Trophoblast cell (in vitro differentiated cells and primary cell): ENCODE measurements at regions not wholly inside any gene's neighbourhood (a gene's known extent, or its start where the extent isn't known, plus 50 kb on each side); places are given as distances from the start of the nearest gene placed in this dataset.

Source experiments
- DNase-seq, 2 donors: peaks; one replicate each; pipeline ENCODE4 v3.0.0-alpha.2; 2016
- H2AFZ ChIP-seq: 2 replicates; pipeline ENCODE4 v1.6.1; 2013; ENCODE audit warnings: low read length, moderate library complexity, mild to moderate bottlenecking; ENCODE audit not compliant: insufficient read depth, poor library complexity
- H2AK5ac ChIP-seq: 2 replicates; pipeline ENCODE4 v1.6.1; 2013; ENCODE audit warnings: mild to moderate bottlenecking, low read length
- H2BK120ac ChIP-seq: 2 replicates; pipeline ENCODE4 v1.6.1; 2013; ENCODE audit warnings: low read length, mild to moderate bottlenecking, moderate library complexity; ENCODE audit not compliant: insufficient read depth, poor library complexity
- H2BK12ac ChIP-seq: 2 replicates; pipeline ENCODE4 v1.6.1; 2013; ENCODE audit warnings: mild to moderate bottlenecking, low read length, moderate library complexity
- H2BK5ac ChIP-seq: 2 replicates; pipeline ENCODE4 v1.6.1; 2013; ENCODE audit warnings: low read length, low read depth, moderate library complexity, mild to moderate bottlenecking; ENCODE audit not compliant: poor library complexity
- H3K14ac ChIP-seq: 2 replicates; pipeline ENCODE4 v1.6.1; 2013; ENCODE audit warnings: mild to moderate bottlenecking, low read length
- H3K18ac ChIP-seq: 2 replicates; pipeline ENCODE4 v1.6.1; 2013; ENCODE audit warnings: mild to moderate bottlenecking, low read length
- H3K23ac ChIP-seq: 2 replicates; pipeline ENCODE4 v1.6.1; 2013; ENCODE audit warnings: low read length
- H3K27ac ChIP-seq: 2 replicates; pipeline ENCODE4 v1.5.1; 2013; ENCODE audit warnings: low read depth, mild to moderate bottlenecking, inconsistent platforms, low read length, moderate library complexity
- H3K27me3 ChIP-seq: 2 replicates; pipeline ENCODE4 v1.6.1; 2013; ENCODE audit warnings: inconsistent platforms, mild to moderate bottlenecking, low read length, moderate library complexity; ENCODE audit not compliant: insufficient read depth
- H3K36me3 ChIP-seq, 2 experiments: 1 replicate in 1 of 2; 2 replicates in 1 of 2; pipeline ENCODE4 v1.6.1; 2013; ENCODE audit warnings: low read length in 2 of 2, mild to moderate bottlenecking in 2 of 2, moderate library complexity in 1 of 2; ENCODE audit not compliant: insufficient read depth in 2 of 2, control insufficient read depth in 1 of 2
- H3K4ac ChIP-seq: 2 replicates; pipeline ENCODE4 v1.6.1; 2013; ENCODE audit warnings: low read depth, mild to moderate bottlenecking, low read length, moderate library complexity
- H3K4me1 ChIP-seq, 2 experiments: 1 replicate in 1 of 2; 2 replicates in 1 of 2; pipeline ENCODE4 v1.6.1; 2013; ENCODE audit warnings: low read length in 2 of 2, mild to moderate bottlenecking in 2 of 2, moderate library complexity in 1 of 2; ENCODE audit not compliant: insufficient read depth in 2 of 2, control insufficient read depth in 1 of 2
- H3K4me2 ChIP-seq: 2 replicates; pipeline ENCODE4 v1.6.1; 2013; ENCODE audit warnings: inconsistent platforms, mild to moderate bottlenecking, low read length, moderate library complexity
- H3K4me3 ChIP-seq: 2 replicates; pipeline ENCODE4 v1.5.1; 2013; ENCODE audit warnings: mild to moderate bottlenecking, low read depth, low read length, inconsistent platforms
- H3K79me1 ChIP-seq: one replicate; pipeline ENCODE4 v1.6.1; 2013; ENCODE audit warnings: low read length
- H3K79me2 ChIP-seq: 2 replicates; pipeline ENCODE4 v1.6.1; 2013; ENCODE audit warnings: low read length, mild to moderate bottlenecking; ENCODE audit not compliant: control insufficient read depth, insufficient read depth, poor library complexity
- H3K9ac ChIP-seq: 2 replicates; pipeline ENCODE4 v1.6.1; 2013; ENCODE audit warnings: mild to moderate bottlenecking, low read length
- H3K9me3 ChIP-seq: 2 replicates; pipeline ENCODE4 v1.6.1; 2013; ENCODE audit warnings: low read depth, mild to moderate bottlenecking, control low read depth, inconsistent platforms, low read length; ENCODE audit not compliant: insufficient read depth
- H4K12ac ChIP-seq: 2 replicates; pipeline ENCODE4 v1.6.1; 2013; ENCODE audit warnings: low read depth, mild to moderate bottlenecking, low read length, moderate library complexity
- H4K8ac ChIP-seq: 2 replicates; pipeline ENCODE4 v1.6.1; 2013; ENCODE audit warnings: low read depth, mild to moderate bottlenecking, low read length, moderate library complexity
- H4K91ac ChIP-seq: one replicate; pipeline ENCODE4 v1.6.1; 2013; ENCODE audit warnings: low read depth, mild to moderate bottlenecking, low read length, moderate library complexity
- WGBS: extraction: QIAGEN DNeasy Blood & Tissue Kit; methylation state at CpG from one replicate; pipeline ENCODE4 v1.1.7; 2013; ENCODE audit warnings: missing lambda C conversion rate; ENCODE audit not compliant: insufficient read length, insufficient coverage; ENCODE audit errors: extremely low coverage; 5-methylcytosine and 5-hydroxymethylcytosine counted together

- H4K12ac ChIP-seq = no peak overlapping the region
- no peaks in the 10 kb centered on the region for H3K9me3 ChIP-seq
- no peak overlapping the region for H3K18ac ChIP-seq
Observed at GRCh38 chr7:126052229-126052628, 1122.6 kb upstream of the POT1 start.

GRCh38 chr7:126044662-126045061, 1115.0 kb upstream of the POT1 start:
- Histone ChIP-seq H3K4me2 (no peak overlapping the region), H2BK5ac (no peak overlapping the region), H3K27me3 (no peaks in the 10 kb centered on the region), H3K79me2 (no peaks in the 10 kb centered on the region), H3K23ac (no peak overlapping the region), H3K18ac (no peak overlapping the region), H3K4ac (no peak overlapping the region), H2BK120ac (no peak overlapping the region), H3K9me3 (peaks cover 3% of the 10 kb centered on the region), H3K27ac (no peak overlapping the region), H3K36me3 (no peaks in the 10 kb centered on the region), H4K8ac (no peak overlapping the region), H2AFZ (no peak overlapping the region), H3K14ac (no peak overlapping the region), H3K4me3 (no peak overlapping the region), H4K91ac (no peak overlapping the region), H2BK12ac (no peak overlapping the region), H3K9ac (no peak overlapping the region), H3K79me1 (no peaks in the 10 kb centered on the region), H3K4me1 (no peaks in the 10 kb centered on the region), H4K12ac (no peak overlapping the region), H2AK5ac (no peak overlapping the region)
- DNase-seq = no peak
- WGBS = no CpG with 5 or more reads among the region's 1 CpG

More at GRCh38 chr7:126052229-126052628, 1122.6 kb upstream of the POT1 start:
- no peak overlapping the region for H2AFZ ChIP-seq
- H3K4me3 ChIP-seq = no peak overlapping the region
- H4K91ac ChIP-seq = no peak overlapping the region
- H2BK5ac ChIP-seq = no peak overlapping the region
- H3K79me2 ChIP-seq = no peaks in the 10 kb centered on the region
- H3K4me2 ChIP-seq = no peak overlapping the region
- H3K9ac ChIP-seq = no peak overlapping the region
- WGBS = no CpG with 5 or more reads among the region's 1 CpG
- H4K8ac ChIP-seq = no peak overlapping the region
- no peaks in the 10 kb centered on the region for H3K27me3 ChIP-seq
- no peak overlapping the region for H3K4ac ChIP-seq
- no peak overlapping the region for H3K27ac ChIP-seq
- H3K4me1 ChIP-seq = no peaks in the 10 kb centered on the region
- no peak overlapping the region for H3K14ac ChIP-seq
- no peak overlapping the region for H2BK12ac ChIP-seq
- no peak overlapping the region for H3K23ac ChIP-seq
- H2BK120ac ChIP-seq = no peak overlapping the region
- H3K36me3 ChIP-seq = no peaks in the 10 kb centered on the region
- DNase-seq = no peak
- no peak overlapping the region for H2AK5ac ChIP-seq
- H3K79me1 ChIP-seq = no peaks in the 10 kb centered on the region

- peak overlapping the region; percentile 47 for H3K4me3 ChIP-seq
- H3K9ac ChIP-seq = no peak overlapping the region
- H3K23ac ChIP-seq = no peak overlapping the region
- H3K4ac ChIP-seq = no peak overlapping the region
- H3K79me1 ChIP-seq = no peaks in the 10 kb centered on the region
- H2BK5ac ChIP-seq = no peak overlapping the region
- no peak for DNase-seq
- H2BK12ac ChIP-seq = no peak overlapping the region
- H3K9me3 ChIP-seq = peaks cover 3% of the 10 kb centered on the region
- no peaks in the 10 kb centered on the region for H3K4me1 ChIP-seq
- H3K79me2 ChIP-seq = no peaks in the 10 kb centered on the region
- no peak overlapping the region for H4K91ac ChIP-seq
- H3K14ac ChIP-seq = no peak overlapping the region
- no peak overlapping the region for H3K18ac ChIP-seq
- no peaks in the 10 kb centered on the region for H3K27me3 ChIP-seq
- H2BK120ac ChIP-seq = no peak overlapping the region
- H2AK5ac ChIP-seq = no peak overlapping the region
- H2AFZ ChIP-seq = no peak overlapping the region
- WGBS = no CpG with 5 or more reads among the region's 5 CpGs
- H3K27ac ChIP-seq = no peak overlapping the region
- no peak overlapping the region for H4K8ac ChIP-seq
- no peak overlapping the region for H3K4me2 ChIP-seq
- no peak overlapping the region for H4K12ac ChIP-seq
- no peaks in the 10 kb centered on the region for H3K36me3 ChIP-seq
Observed at GRCh38 chr7:126041472-126041871, 1111.8 kb upstream of the POT1 start.

- Histone ChIP-seq H2AK5ac (no peak overlapping the region), H3K4me2 (no peak overlapping the region), H3K9ac (no peak overlapping the region), H3K27ac (no peak overlapping the region), H3K4ac (no peak overlapping the region), H3K4me3 (no peak overlapping the region), H2BK5ac (no peak overlapping the region), H2BK12ac (no peak overlapping the region), H4K12ac (no peak overlapping the region), H4K91ac (no peak overlapping the region), H2AFZ (no peak overlapping the region), H3K9me3 (peaks cover 3% of the 10 kb centered on the region), H4K8ac (no peak overlapping the region), H3K14ac (no peak overlapping the region), H3K36me3 (no peaks in the 10 kb centered on the region), H3K23ac (no peak overlapping the region), H3K27me3 (no peaks in the 10 kb centered on the region), H3K18ac (no peak overlapping the region), H3K79me1 (no peaks in the 10 kb centered on the region), H3K4me1 (no peaks in the 10 kb centered on the region), H2BK120ac (no peak overlapping the region), H3K79me2 (no peaks in the 10 kb centered on the region)
- WGBS = no CpG with 5 or more reads among the region's 18 CpGs
- DNase-seq = no peak
Observed at GRCh38 chr7:126040114-126041045, 1110.8 kb upstream of the POT1 start.
